ENCODE measurements at regions not wholly inside any gene's neighbourhood (a gene's known extent, or its start where the extent isn't known, plus 50 kb on each side); places are given as distances from the start of the nearest gene placed in this dataset.

GRCh38 chr6:14713966-14714631 is 531.8 kb upstream of the JARID2 start:
- Histone ChIP-seq H3K4me3 (no peak overlapping the region), H3K36me3 (ENCODE audit: control insufficient read depth in 4 of 4, insufficient read depth in 4 of 4, low read length in 4 of 4) (no peaks in the 10 kb centered on the region), H3K27me3 (ENCODE audit: control insufficient read depth in 3 of 3, insufficient read depth in 3 of 3, low read length in 2 of 3) (no peaks in the 10 kb centered on the region), H3K27ac (ENCODE audit: low read depth in 1 of 2, low read length in 1 of 2) (no peak overlapping the region), H3K9me3 (ENCODE audit: control insufficient read depth in 4 of 4, insufficient read depth in 3 of 4, low read length in 3 of 4) (no peaks in the 10 kb centered on the region), H3K4me1 (ENCODE audit: control insufficient read depth in 5 of 5, insufficient read depth in 5 of 5, low read length in 5 of 5) (peaks cover 0 to 14% (median 5%) of the 10 kb centered on the region in 5 donors), H3K9ac (ENCODE audit: insufficient read depth in 1 of 2, low read length in 2 of 2) (no peak overlapping the region)
- DNase-seq: no peak
- 73 to 80% methylated on average over 3 of the region's 3 CpGs for WGBS, 2 donors
- TF ChIP-seq, protein P1, sequence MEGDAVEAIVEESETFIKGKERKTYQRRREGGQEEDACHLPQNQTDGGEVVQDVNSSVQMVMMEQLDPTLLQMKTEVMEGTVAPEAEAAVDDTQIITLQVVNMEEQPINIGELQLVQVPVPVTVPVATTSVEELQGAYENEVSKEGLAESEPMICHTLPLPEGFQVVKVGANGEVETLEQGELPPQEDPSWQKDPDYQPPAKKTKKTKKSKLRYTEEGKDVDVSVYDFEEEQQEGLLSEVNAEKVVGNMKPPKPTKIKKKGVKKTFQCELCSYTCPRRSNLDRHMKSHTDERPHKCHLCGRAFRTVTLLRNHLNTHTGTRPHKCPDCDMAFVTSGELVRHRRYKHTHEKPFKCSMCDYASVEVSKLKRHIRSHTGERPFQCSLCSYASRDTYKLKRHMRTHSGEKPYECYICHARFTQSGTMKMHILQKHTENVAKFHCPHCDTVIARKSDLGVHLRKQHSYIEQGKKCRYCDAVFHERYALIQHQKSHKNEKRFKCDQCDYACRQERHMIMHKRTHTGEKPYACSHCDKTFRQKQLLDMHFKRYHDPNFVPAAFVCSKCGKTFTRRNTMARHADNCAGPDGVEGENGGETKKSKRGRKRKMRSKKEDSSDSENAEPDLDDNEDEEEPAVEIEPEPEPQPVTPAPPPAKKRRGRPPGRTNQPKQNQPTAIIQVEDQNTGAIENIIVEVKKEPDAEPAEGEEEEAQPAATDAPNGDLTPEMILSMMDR (IDR thresholded peaks at IDR 0.05; ENCODE audit: control extremely low read depth, extremely low read depth): no peak
- ATAC-seq (ENCODE audit: insufficient read depth, low FRiP score): no peak

DNA sequence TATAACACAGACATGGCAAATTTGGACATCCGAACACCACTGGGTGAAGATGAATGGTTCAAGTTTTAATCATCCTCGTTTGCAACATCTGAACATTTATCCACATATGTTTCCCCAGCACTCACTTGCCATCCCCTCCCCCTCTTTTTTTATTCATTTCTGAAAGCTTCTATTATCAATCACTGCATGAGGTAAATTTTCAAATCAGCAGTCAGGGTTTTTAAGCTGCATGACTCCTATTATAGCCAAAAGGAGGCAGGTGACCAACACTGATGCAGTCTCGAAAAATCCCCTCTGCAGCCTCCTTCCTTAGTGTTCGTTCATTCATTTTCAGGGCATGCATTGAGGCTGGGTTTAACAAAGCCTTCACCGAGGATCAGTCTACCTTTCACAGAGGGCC is 530.8 kb upstream of the JARID2 start:
- peaks cover 0 to 14% (median 8%) of the 10 kb centered on the region in 5 donors for H3K4me1 ChIP-seq (ENCODE audit: control insufficient read depth in 5 of 5, insufficient read depth in 5 of 5, low read length in 5 of 5)
- H3K9me3 ChIP-seq (ENCODE audit: control insufficient read depth in 4 of 4, insufficient read depth in 3 of 4, low read length in 3 of 4): no peaks in the 10 kb centered on the region
- no peak overlapping the region for H3K9ac ChIP-seq (ENCODE audit: insufficient read depth in 1 of 2, low read length in 2 of 2)
- no peak for ATAC-seq (ENCODE audit: insufficient read depth, low FRiP score)
- TF ChIP-seq, protein P1 (IDR thresholded peaks at IDR 0.05; ENCODE audit: control extremely low read depth, extremely low read depth): no peak
- DNase-seq: no peak
- no peaks in the 10 kb centered on the region for H3K27me3 ChIP-seq (ENCODE audit: control insufficient read depth in 3 of 3, insufficient read depth in 3 of 3, low read length in 2 of 3)
- no peaks in the 10 kb centered on the region for H3K36me3 ChIP-seq (ENCODE audit: control insufficient read depth in 4 of 4, insufficient read depth in 4 of 4, low read length in 4 of 4)
- no peak overlapping the region for H3K27ac ChIP-seq (ENCODE audit: low read depth in 1 of 2, low read length in 1 of 2)
- H3K4me3 ChIP-seq: no peak overlapping the region
- WGBS, 2 donors: 95% methylated on average over 5 of the region's 5 CpGs

- DNase-seq (no peak), ATAC-seq (ENCODE audit: insufficient read depth, low FRiP score) (no peak)
- H3K27ac ChIP-seq (ENCODE audit: low read depth in 1 of 2, low read length in 1 of 2): no peak overlapping the region
- 78 to 90% methylated on average over 9 of the region's 9 CpGs for WGBS, 2 donors
- peaks cover 5 to 25% (median 12%) of the 10 kb centered on the region in 5 donors for H3K4me1 ChIP-seq (ENCODE audit: control insufficient read depth in 5 of 5, insufficient read depth in 5 of 5, low read length in 5 of 5)
- H3K36me3 ChIP-seq (ENCODE audit: control insufficient read depth in 4 of 4, insufficient read depth in 4 of 4, low read length in 4 of 4): no peaks in the 10 kb centered on the region
- H3K4me3 ChIP-seq: no peak overlapping the region
- no peaks in the 10 kb centered on the region for H3K27me3 ChIP-seq (ENCODE audit: control insufficient read depth in 3 of 3, insufficient read depth in 3 of 3, low read length in 2 of 3)
- H3K9me3 ChIP-seq (ENCODE audit: control insufficient read depth in 4 of 4, insufficient read depth in 3 of 4, low read length in 3 of 4): no peaks in the 10 kb centered on the region
- TF ChIP-seq, protein P1 (IDR thresholded peaks at IDR 0.05; ENCODE audit: control extremely low read depth, extremely low read depth): no peak
- H3K9ac ChIP-seq (ENCODE audit: insufficient read depth in 1 of 2, low read length in 2 of 2): no peak overlapping the region
These were observed 529.2 kb upstream of the JARID2 start for GRCh38 chr6:14716499-14717146.
